NT2/D1 (cell line): ENCODE measurements at regions not wholly inside any gene's neighbourhood (a gene's known extent, or its start where the extent isn't known, plus 50 kb on each side); places are given as distances from the start of the nearest gene placed in this dataset.

Experiments
- SUZ12 ChIP-seq: IDR thresholded peaks from 2 replicates; pipeline ENCODE4 v1.6.1; 2011; ENCODE audit not compliant: insufficient read length, insufficient read depth; ENCODE audit errors: extremely low read depth
- ZNF274 ChIP-seq: IDR thresholded peaks from 2 replicates; pipeline ENCODE4 v1.6.1; 2011; ENCODE audit warnings: mild to moderate bottlenecking, low read depth, low read length

DNA sequence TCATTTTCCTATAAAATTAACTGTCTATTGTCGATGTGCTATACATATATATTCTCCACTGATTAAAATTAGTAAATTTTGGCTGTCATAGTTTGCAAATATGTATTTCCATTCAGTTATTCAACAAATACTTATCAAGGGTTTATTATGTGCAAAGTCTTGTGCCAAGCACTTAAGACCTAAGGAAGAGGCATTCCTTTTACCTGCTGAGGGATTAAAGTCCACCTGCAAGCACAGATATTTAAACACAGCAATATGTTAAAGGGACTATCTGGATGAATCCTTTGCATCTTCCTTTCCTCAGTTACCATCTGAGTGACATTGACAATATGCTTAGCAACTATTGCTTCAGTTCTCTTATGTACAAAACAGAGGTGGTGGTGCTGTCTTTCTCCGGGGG, 89.3 kb downstream of the LIG4 start:
- no peak for TF ChIP-seq SUZ12
- TF ChIP-seq ZNF274, result no peak
